Hematopoietic multipotent progenitor cell treated with erythropoietin and hydrocortisone succinate and interleukin-3 and kit ligand, for 4 days (in vitro differentiated cells): ENCODE measurements at regions not wholly inside any gene's neighbourhood (a gene's known extent, or its start where the extent isn't known, plus 50 kb on each side); places are given as distances from the start of the nearest gene placed in this dataset.
A peak's percentile ranks its signal among the peaks of the same experiment; 100 is the strongest.

ENCODE experiments used
- DNase-seq: peaks from one replicate; pipeline ENCODE4 v3.0.0-alpha.2; 2015

GRCh38 chr2:16314691-16315457 is 350.8 kb downstream of the CYRIA start:
- DNase-seq = no peak

- no peak for DNase-seq
Measured at GRCh38 chr2:16314001-16314400, 351.6 kb downstream of the CYRIA start.

- DNase-seq = no peak
Measured at GRCh38 chr2:16313235-16313975, 352.2 kb downstream of the CYRIA start.

GRCh38 chr2:16312771-16313170 is 352.9 kb downstream of the CYRIA start:
- no peak for DNase-seq

- peak; percentile 72 for DNase-seq
Measured at GRCh38 chr2:16311521-16312440, 353.9 kb downstream of the CYRIA start.

- no peak for DNase-seq
Measured at GRCh38 chr2:16308816-16309215, 356.8 kb downstream of the CYRIA start.

- DNase-seq = no peak
Measured at GRCh38 chr2:16304876-16305590, 360.6 kb downstream of the CYRIA start.

- DNase-seq = no peak
Measured at GRCh38 chr2:16303761-16304160, 361.9 kb downstream of the CYRIA start.

- DNase-seq = peak; percentile 46
Measured at GRCh38 chr2:16303273-16303577, 362.4 kb downstream of the CYRIA start.

GRCh38 chr2:16302431-16303272 is 362.3 kb downstream of the MYCN start:
- DNase-seq = no peak

- no peak for DNase-seq
Measured at GRCh38 chr2:16301961-16302360, 361.6 kb downstream of the MYCN start.

GRCh38 chr2:16298866-16299265 is 358.5 kb downstream of the MYCN start:
- no peak for DNase-seq

GRCh38 chr2:16296331-16297250 is 356.2 kb downstream of the MYCN start:
- no peak for DNase-seq

- no peak for DNase-seq
Measured at GRCh38 chr2:16296038-16296290, 355.6 kb downstream of the MYCN start.

- no peak for DNase-seq
Measured at GRCh38 chr2:16294791-16295190, 354.4 kb downstream of the MYCN start.

- DNase-seq = no peak
Measured at GRCh38 chr2:16293871-16294270, 353.5 kb downstream of the MYCN start.

GRCh38 chr2:16293398-16293797 is 353.0 kb downstream of the MYCN start:
- DNase-seq = no peak

GRCh38 chr2:16291731-16292550 is 351.6 kb downstream of the MYCN start:
- no peak for DNase-seq

- no peak for DNase-seq
Measured at GRCh38 chr2:16291226-16291625, 350.9 kb downstream of the MYCN start.
